Left hindlimb (tissue), 1 donor: ENCODE measurements at regions not wholly inside any gene's neighbourhood (a gene's known extent, or its start where the extent isn't known, plus 50 kb on each side); places are given as distances from the start of the nearest gene placed in this dataset.

Source experiments
- DNase-seq: peaks from one replicate; pipeline ENCODE4 v3.0.0-alpha.2; 2018

GRCh38 chr2:239905884-239906654, 119.1 kb downstream of the NDUFA10 start:
- no peak for DNase-seq

DNA sequence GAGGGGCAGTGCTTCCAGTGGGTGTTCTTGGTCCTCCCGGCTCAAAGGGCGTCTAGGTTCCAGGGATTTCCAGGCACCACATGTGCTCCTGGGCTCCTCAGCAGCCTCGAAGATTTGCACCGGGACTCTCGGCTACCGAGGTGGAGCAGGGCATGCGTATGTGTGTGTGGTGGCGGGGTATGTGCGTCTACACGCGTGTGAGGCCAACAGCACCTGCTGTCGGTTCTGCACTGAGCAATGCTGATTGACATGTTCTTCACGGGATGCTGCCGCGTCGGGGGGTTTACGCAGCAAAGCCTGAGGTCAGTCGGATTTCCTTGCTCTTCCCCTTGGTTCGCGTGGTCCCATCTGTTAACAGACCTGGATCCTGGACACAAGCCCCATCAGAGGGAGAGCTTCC, 119.8 kb downstream of the NDUFA10 start:
- no peak for DNase-seq

GRCh38 chr2:239904496-239904895, 120.6 kb downstream of the NDUFA10 start:
- DNase-seq: no peak

DNA sequence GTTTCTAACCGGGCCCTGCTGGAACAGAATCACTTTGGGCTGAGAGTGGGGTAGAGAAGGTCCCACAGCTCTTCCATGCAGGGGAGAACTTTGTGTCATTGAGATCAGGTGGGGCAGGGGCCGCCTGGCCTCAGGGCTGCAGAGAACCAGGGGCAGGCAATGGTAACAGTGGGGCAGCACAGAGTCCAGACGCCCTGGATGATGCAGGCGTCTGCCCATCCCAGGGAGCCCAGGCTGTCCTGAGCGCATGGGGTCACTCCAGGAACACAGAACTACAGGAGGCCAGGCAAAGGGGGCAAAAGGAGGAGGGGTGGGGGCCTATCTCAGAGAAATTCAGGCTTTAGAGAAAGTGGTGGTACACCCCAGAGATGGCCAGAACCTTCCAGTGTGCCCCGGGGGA, 121.3 kb downstream of the NDUFA10 start:
- DNase-seq: no peak

GRCh38 chr2:239903210-239903609, 121.9 kb downstream of the NDUFA10 start:
- no peak for DNase-seq

- DNase-seq: no peak
These were observed 122.4 kb downstream of the NDUFA10 start for GRCh38 chr2:239902749-239903201.

DNA sequence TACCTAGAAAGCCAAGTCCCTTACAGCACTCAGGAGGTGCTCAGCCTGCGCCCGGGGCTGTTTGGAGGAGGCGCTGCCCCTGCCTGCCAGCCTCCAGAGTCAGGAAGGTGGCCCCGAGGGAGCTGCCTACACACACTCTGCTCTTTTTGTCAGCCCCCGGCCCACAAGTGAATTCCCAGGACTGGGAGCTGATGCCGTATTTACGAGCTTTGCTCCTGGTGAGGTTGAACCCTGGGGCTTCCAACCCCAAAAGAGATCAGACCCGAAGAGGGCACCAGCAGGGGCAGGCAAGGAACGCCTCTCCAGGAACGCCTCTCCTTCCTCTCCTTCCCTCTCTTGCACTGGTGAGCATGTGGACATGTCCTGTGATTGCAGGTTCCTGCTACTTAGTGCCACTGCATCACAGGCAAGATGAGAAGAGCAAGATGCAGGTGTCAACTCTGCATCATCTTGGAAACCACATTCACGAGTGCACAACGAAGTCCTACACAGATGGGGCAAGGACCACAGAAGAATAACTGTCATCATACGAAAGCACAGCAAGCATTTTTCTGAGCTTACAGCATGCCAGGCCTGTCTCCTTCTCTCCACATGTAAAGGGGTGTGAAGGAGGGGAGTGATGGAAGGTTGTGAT, 126.7 kb downstream of the NDUFA10 start:
- no peak for DNase-seq

- DNase-seq: no peak
These were observed 127.4 kb downstream of the NDUFA10 start for GRCh38 chr2:239897596-239898235.

- DNase-seq: no peak
These were observed 129.1 kb downstream of the NDUFA10 start for GRCh38 chr2:239896075-239896474.

GRCh38 chr2:239895669-239896068, 129.5 kb downstream of the NDUFA10 start:
- DNase-seq: no peak

GRCh38 chr2:239895116-239895515, 130.0 kb downstream of the NDUFA10 start:
- no peak for DNase-seq

- no peak for DNase-seq
These were observed 130.9 kb downstream of the NDUFA10 start for GRCh38 chr2:239894276-239894675.

DNA sequence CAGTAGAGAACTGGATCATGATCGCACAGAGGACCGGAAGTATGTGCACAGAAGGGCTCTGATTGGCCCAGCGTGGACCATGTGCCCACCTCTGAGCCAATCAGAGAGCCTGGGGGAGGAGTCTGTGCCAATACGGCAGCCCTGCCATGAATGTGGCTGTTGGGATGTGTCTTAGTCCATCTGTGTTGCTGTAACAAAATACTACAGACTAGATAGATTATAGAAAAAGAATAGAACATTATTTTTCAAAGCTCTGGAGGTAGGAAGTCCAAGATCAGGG, 132.0 kb downstream of the NDUFA10 start:
- no peak for DNase-seq

GRCh38 chr2:239892441-239893235, 132.5 kb downstream of the NDUFA10 start:
- DNase-seq: no peak

DNA sequence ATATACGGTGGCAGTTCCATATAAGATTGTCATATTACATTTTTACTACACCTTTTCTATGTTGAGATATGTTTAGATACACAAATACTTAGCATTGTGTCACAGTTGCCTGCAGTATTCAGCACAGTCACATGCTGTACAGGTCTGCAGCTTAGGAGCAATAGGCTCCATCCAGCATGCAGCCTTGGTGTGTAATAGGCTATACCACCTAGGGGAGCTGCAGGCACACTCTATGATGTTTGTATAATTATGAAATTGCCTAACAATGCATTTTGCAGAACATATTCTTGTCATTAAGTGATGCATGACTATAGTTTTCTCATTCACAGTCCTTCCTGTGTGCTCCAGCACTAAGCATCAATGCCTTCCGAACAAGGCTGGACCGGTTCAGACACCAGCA, 133.4 kb downstream of the NDUFA10 start:
- no peak for DNase-seq

- no peak for DNase-seq
These were observed 134.9 kb downstream of the NDUFA10 start for GRCh38 chr2:239890206-239890746.

DNA sequence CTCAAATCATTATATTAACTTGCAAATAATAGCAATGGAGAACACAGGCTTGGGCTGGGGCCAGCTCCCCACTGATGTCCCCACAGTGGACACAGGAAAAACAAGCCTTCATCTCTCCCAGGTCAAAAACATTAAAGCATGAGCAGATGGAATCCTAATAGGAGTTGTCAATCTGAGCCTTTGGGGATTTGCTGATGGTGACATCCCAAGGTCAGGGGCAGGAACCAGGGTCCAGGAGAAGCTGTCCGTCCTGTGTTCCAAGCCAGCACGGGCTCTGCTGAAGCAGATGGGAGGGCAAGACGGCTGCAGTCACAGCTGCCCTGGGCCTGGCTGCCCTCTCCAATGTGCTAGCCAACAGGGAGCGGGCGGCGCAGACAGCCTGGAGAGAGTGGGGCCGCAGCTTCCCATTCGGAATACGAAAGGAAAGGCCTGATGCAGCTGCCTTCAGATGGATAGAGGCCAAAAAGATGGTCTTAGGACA, 135.5 kb downstream of the NDUFA10 start:
- DNase-seq: no peak

GRCh38 chr2:239887604-239888003, 137.5 kb downstream of the NDUFA10 start:
- no peak for DNase-seq

GRCh38 chr2:239886781-239887180, 138.4 kb downstream of the NDUFA10 start:
- DNase-seq: no peak

DNA sequence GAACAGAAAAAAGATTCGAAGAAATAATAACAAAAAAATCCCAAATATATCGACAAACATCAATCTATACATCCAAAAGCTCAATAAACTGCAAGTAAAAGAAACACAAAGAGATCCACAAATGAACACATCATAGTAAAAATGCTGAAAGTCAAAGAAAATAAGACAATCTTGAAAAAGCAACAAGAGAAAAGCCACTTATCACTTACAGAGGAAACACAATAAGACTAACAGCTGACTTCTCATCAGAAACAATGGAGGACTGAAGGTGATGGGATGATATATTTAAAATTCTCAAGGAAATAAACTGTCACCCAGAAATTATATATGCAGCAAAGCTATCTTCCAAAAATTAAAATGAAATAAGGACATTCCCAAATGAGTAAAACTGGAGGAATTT, 140.3 kb downstream of the NDUFA10 start:
- no peak for DNase-seq

GRCh38 chr2:239884051-239884405, 141.1 kb downstream of the NDUFA10 start:
- no peak for DNase-seq

DNA sequence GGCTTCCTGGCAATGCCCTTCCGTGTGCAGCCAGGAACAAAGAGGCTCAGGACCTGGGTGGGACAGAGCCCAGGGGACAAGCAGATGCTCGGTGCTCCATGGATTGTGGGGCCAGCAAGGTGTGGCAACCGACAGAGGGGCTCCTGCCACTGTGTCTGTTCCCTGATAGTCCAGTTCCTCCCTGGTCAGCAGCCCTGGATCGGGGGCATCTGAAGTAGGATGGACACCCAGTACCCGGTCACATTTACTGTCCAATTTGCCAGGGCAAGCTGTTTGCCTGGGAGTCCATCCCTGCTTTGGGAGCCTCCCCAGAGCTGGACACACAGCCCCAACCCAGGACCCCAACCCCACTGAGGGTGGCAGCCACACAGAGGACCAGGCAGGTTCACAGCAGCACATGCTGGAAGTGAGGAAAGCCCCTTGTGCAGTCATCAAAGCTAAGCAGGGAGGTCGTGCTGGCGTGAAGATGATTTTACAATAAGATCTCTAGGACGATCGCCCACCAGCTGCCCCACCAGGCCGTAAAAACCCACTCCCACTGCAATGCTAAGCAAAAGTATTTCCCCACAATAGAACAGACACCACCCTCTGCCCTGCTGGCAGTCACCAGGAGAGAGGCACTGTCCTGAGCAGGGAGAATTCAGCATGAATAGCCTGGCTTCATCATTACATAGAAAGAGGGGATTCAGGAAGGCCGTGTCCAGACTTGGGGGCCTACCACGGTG, 141.7 kb downstream of the NDUFA10 start:
- no peak for DNase-seq
